Ectodermal cell (in vitro differentiated cells): ENCODE measurements at regions not wholly inside any gene's neighbourhood (a gene's known extent, or its start where the extent isn't known, plus 50 kb on each side); places are given as distances from the start of the nearest gene placed in this dataset.

Experiments used
- H3K27ac ChIP-seq: 2 replicates; pipeline ENCODE4 v1.7.0; 2013; ENCODE audit warnings: mild to moderate bottlenecking, low read depth, low read length; ENCODE audit not compliant: insufficient read depth, poor library complexity, severe bottlenecking
- H3K27me3 ChIP-seq: 2 replicates; pipeline ENCODE4 v1.7.0; 2013; ENCODE audit warnings: mild to moderate bottlenecking, low read length; ENCODE audit not compliant: insufficient read depth, control insufficient read depth, poor library complexity, severe bottlenecking
- H3K36me3 ChIP-seq: one replicate; pipeline ENCODE4 v1.7.0; 2013; ENCODE audit warnings: low read length; ENCODE audit not compliant: control insufficient read depth, insufficient read depth
- H3K4me1 ChIP-seq: one replicate; pipeline ENCODE4 v1.7.0; 2013; ENCODE audit warnings: low read length; ENCODE audit not compliant: control insufficient read depth, insufficient read depth
- H3K4me3 ChIP-seq: 2 replicates; pipeline ENCODE4 v1.7.0; 2013; ENCODE audit warnings: low read depth, low read length, control low read depth; ENCODE audit not compliant: insufficient read depth
- H3K9me3 ChIP-seq: 2 replicates; pipeline ENCODE4 v1.7.0; 2013; ENCODE audit warnings: mild to moderate bottlenecking, low read length, moderate library complexity; ENCODE audit not compliant: control insufficient read depth
- WGBS, 2 experiments: methylation state at CpG; one replicate each; pipeline ENCODE4 v1.1.7; 2013; ENCODE audit warnings: missing lambda C conversion rate in 2 of 2; 5-methylcytosine and 5-hydroxymethylcytosine counted together

GRCh38 chr2:57437077-57437476 lies 609.5 kb upstream of the VRK2 start:
- Histone ChIP-seq H3K36me3 (no peaks in the 10 kb centered on the region), H3K4me3 (no peak overlapping the region), H3K4me1 (no peaks in the 10 kb centered on the region), H3K9me3 (no peaks in the 10 kb centered on the region), H3K27me3 (no peaks in the 10 kb centered on the region), H3K27ac (no peak overlapping the region)
- WGBS, 2 experiments = 60 to 92% methylated on average over 1 of the region's 1 CpG

DNA sequence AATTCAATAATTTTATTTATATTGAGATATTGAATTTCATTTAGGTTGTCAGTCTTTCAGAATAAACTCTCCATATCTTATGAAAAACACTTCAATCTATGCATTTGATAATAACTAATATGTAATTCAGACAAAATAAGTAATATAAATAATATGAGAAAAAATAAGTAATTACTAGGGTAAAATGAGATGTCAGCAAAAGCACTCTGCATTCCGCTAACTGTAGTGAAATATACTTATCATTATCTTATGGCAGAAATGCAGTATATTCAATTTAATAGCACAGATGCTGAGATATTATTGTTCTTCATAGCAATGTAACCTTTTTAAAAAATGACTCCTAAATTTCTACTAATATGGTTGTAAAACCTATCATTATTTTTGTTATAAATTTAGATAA lies 606.2 kb upstream of the VRK2 start:
- no peaks in the 10 kb centered on the region for H3K36me3 ChIP-seq
- no peak overlapping the region for H3K4me3 ChIP-seq
- no peaks in the 10 kb centered on the region for H3K9me3 ChIP-seq
- H3K4me1 ChIP-seq = no peaks in the 10 kb centered on the region
- WGBS, 2 experiments = no CpG with 5 or more reads among the region's 1 CpG
- H3K27ac ChIP-seq = no peak overlapping the region
- H3K27me3 ChIP-seq = no peaks in the 10 kb centered on the region

DNA sequence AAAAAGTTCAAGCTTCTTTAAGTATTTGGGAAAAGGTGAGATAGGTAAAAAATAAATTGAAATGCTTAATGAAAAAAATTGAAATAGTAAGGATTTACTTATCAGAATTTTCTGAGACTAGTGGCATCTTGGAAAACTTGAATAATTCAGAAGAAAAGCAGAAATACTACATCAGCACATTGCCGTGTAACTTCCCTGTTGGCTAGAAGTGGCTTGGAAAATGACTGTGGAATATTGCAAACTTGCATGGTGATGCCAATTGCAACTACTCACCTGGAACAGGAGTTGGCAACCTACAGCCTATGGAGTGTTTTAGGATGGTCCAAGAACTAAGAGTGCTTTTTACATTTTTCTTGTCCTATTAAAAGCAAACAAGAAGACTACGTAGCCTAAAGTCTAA lies 603.5 kb upstream of the VRK2 start:
- Histone ChIP-seq H3K9me3 (no peaks in the 10 kb centered on the region), H3K4me1 (no peaks in the 10 kb centered on the region), H3K4me3 (no peak overlapping the region), H3K27ac (no peak overlapping the region), H3K27me3 (no peaks in the 10 kb centered on the region), H3K36me3 (no peaks in the 10 kb centered on the region)
- 93 to 95% methylated on average over 2 of the region's 2 CpGs for WGBS, 2 experiments

GRCh38 chr2:57443973-57444521 lies 602.6 kb upstream of the VRK2 start:
- H3K4me1 ChIP-seq = no peaks in the 10 kb centered on the region
- 94 to 96% methylated on average over 4 to 5 of the region's 5 CpGs for WGBS, 2 experiments
- no peak overlapping the region for H3K27ac ChIP-seq
- no peaks in the 10 kb centered on the region for H3K9me3 ChIP-seq
- H3K4me3 ChIP-seq = no peak overlapping the region
- no peaks in the 10 kb centered on the region for H3K27me3 ChIP-seq
- no peaks in the 10 kb centered on the region for H3K36me3 ChIP-seq

GRCh38 chr2:57444752-57445430 lies 601.7 kb upstream of the VRK2 start:
- 91 to 92% methylated on average over 4 to 5 of the region's 5 CpGs for WGBS, 2 experiments
- H3K9me3 ChIP-seq = no peaks in the 10 kb centered on the region
- H3K27ac ChIP-seq = no peak overlapping the region

DNA sequence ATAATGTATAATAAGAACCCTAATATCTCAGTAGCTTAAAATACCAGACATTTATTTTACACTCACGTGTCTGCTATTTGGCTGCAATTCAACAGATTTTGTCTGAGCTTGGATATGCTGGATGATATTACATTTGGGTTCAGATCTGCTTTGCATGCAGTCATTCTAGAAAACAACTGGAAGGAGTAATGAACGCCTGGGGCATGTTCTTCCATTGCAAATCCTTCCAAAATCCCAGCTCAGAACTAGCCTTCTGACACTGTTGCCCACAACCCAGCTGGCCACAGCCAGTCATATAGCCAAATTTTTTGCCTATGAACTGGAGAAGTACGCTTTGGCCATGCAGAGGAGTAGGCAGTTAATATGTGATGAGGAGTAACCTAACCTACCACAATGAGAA lies 597.8 kb upstream of the VRK2 start:
- Histone ChIP-seq H3K27me3 (no peaks in the 10 kb centered on the region), H3K4me3 (no peak overlapping the region), H3K4me1 (no peaks in the 10 kb centered on the region), H3K9me3 (no peaks in the 10 kb centered on the region), H3K27ac (no peak overlapping the region), H3K36me3 (no peaks in the 10 kb centered on the region)
- 78 to 86% methylated on average over 2 to 3 of the region's 3 CpGs for WGBS, 2 experiments

More at GRCh38 chr2:57444752-57445430, 601.7 kb upstream of the VRK2 start:
- no peaks in the 10 kb centered on the region for H3K36me3 ChIP-seq
- H3K4me1 ChIP-seq = no peaks in the 10 kb centered on the region
- no peaks in the 10 kb centered on the region for H3K27me3 ChIP-seq
- H3K4me3 ChIP-seq = no peak overlapping the region

DNA sequence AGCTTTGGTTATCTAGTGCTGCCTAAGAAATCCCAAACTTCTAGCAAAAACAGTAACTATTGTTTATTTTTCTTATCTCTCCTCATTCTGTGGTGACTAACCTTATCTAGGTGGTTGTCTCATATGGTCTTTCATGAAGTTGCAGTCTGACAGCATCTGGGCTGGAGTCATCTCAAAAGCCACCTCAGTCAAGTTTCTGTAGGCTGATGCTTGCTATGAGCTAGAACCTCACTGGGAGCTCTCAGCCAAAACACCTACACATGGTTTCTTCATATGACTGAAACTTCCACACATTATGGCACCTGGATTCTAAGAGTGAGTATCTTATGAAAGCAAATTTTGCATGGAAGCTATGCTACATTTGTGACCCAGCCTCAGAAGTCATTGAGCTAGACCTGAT lies 596.4 kb upstream of the VRK2 start:
- Histone ChIP-seq H3K27ac (no peak overlapping the region), H3K27me3 (no peaks in the 10 kb centered on the region), H3K9me3 (no peaks in the 10 kb centered on the region), H3K36me3 (no peaks in the 10 kb centered on the region), H3K4me1 (no peaks in the 10 kb centered on the region), H3K4me3 (no peak overlapping the region)

GRCh38 chr2:57452634-57453033 lies 594.0 kb upstream of the VRK2 start:
- no peaks in the 10 kb centered on the region for H3K9me3 ChIP-seq
- no peaks in the 10 kb centered on the region for H3K36me3 ChIP-seq
- no peaks in the 10 kb centered on the region for H3K4me1 ChIP-seq
- WGBS, 2 experiments = 88 to 93% methylated on average over 2 to 3 of the region's 4 CpGs
- H3K27me3 ChIP-seq = no peaks in the 10 kb centered on the region
- no peak overlapping the region for H3K27ac ChIP-seq
- no peak overlapping the region for H3K4me3 ChIP-seq

DNA sequence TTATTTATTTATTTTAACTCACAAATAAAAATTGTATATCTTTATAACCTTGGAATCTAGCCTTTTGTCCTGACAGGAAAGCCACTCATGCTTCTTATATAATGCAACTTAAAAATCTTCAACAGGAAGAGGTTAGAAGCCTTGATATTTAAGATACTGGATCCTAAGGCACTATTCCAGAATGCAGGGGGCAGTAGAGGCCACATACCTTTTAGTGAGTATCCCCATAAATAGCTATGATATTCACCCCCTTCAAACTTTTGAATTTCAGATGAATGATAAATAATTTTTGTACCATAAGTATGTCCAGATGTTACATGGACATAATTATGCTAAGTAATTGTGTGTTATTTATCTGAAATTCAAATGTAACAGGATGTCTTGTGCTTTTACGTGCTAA lies 592.7 kb upstream of the VRK2 start:
- Histone ChIP-seq H3K36me3 (no peaks in the 10 kb centered on the region), H3K4me1 (no peaks in the 10 kb centered on the region), H3K4me3 (no peak overlapping the region), H3K27ac (no peak overlapping the region), H3K9me3 (no peaks in the 10 kb centered on the region), H3K27me3 (no peaks in the 10 kb centered on the region)
- WGBS, 2 experiments = 67 to 100% methylated on average over 1 of the region's 1 CpG

DNA sequence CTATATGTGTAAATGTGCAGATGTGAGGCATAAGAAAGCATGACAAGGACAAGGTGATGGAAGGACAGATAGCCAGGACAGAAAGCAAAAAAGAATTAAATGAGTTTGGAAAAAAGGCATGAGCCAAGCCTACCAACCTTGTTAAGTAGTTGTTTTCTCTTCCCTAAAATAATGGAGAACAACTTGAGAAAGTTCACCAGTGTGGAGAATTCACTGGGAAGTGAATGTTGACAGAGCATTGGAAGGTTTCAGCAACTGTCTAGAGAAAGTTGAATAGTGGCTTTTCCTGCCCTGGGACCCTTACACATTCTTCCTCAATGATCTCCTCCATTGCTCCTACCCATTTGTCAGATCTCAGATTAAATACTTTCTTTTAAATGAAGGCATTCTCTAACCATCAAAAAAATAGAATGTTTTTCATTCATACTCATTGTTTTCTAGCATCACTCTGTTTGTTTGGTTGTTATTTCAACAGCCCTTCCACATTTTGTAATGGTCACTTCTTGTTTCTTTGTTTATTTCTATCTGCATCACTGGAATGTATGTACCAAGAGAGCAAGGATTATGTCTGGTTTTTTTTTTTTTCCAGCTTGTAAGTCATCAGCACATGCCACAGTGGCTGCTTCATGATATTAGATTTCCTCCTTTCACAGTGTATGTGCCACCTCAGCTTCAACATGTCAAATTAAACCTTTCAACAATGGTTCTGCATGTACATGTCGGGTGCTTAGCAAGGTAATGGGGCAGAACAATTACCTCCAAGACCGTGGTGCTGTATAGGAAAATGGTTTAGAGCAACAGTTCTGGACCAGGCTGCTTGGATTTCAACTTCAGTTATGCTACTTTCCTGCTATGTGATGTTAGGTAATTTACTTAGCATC lies 586.0 kb upstream of the VRK2 start:
- no peak overlapping the region for H3K27ac ChIP-seq
- WGBS, 2 experiments = 87 to 89% methylated on average over 2 of the region's 2 CpGs
- H3K9me3 ChIP-seq = no peaks in the 10 kb centered on the region
- no peaks in the 10 kb centered on the region for H3K4me1 ChIP-seq
- H3K36me3 ChIP-seq = no peaks in the 10 kb centered on the region
- no peak overlapping the region for H3K4me3 ChIP-seq
- H3K27me3 ChIP-seq = no peaks in the 10 kb centered on the region
